Esophagus (tissue), 2 donors: ENCODE measurements at regions not wholly inside any gene's neighbourhood (a gene's known extent, or its start where the extent isn't known, plus 50 kb on each side); places are given as distances from the start of the nearest gene placed in this dataset.

Experiments used
- H3K27ac ChIP-seq, 2 donors: one replicate each; pipeline ENCODE4 v1.5.1; 2013; ENCODE audit warnings: low read depth in 2 of 2, mild to moderate bottlenecking in 2 of 2, inconsistent platforms in 1 of 2, low read length in 1 of 2, moderate library complexity in 1 of 2
- H3K27me3 ChIP-seq, 2 donors: one replicate each; pipeline ENCODE4 v1.6.1; 2013; ENCODE audit warnings: low read length in 2 of 2, control low read depth in 1 of 2, mild to moderate bottlenecking in 1 of 2; ENCODE audit not compliant: insufficient read depth in 2 of 2, control insufficient read depth in 1 of 2
- H3K36me3 ChIP-seq, 2 donors: one replicate each; pipeline ENCODE4 v1.6.1; 2013; ENCODE audit warnings: low read length in 1 of 2; ENCODE audit not compliant: control insufficient read depth in 2 of 2, insufficient read depth in 2 of 2
- H3K4me1 ChIP-seq, 2 donors: one replicate each; pipeline ENCODE4 v1.6.1; 2013; ENCODE audit warnings: low read length in 1 of 2; ENCODE audit not compliant: control insufficient read depth in 2 of 2, insufficient read depth in 2 of 2
- H3K4me3 ChIP-seq, 2 donors: one replicate each; pipeline ENCODE4 v1.5.1; 2013; ENCODE audit warnings: low read length in 2 of 2, mild to moderate bottlenecking in 2 of 2, low read depth in 1 of 2, moderate library complexity in 1 of 2
- H3K9me3 ChIP-seq, 2 donors: one replicate each; pipeline ENCODE4 v1.6.1; 2013; ENCODE audit warnings: mild to moderate bottlenecking in 2 of 2, low read depth in 1 of 2, low read length in 1 of 2, moderate library complexity in 1 of 2; ENCODE audit not compliant: control insufficient read depth in 2 of 2, insufficient read depth in 1 of 2
- WGBS, 2 donors: extraction: QIAGEN DNeasy Blood & Tissue Kit; methylation state at CpG; one replicate each; pipeline ENCODE4 v1.1.7; 2013; 5-methylcytosine and 5-hydroxymethylcytosine counted together
- donor health status: healthy with polysubstance abuse.
- donor health status: Bipolar disorder and iron deficiency.

DNA sequence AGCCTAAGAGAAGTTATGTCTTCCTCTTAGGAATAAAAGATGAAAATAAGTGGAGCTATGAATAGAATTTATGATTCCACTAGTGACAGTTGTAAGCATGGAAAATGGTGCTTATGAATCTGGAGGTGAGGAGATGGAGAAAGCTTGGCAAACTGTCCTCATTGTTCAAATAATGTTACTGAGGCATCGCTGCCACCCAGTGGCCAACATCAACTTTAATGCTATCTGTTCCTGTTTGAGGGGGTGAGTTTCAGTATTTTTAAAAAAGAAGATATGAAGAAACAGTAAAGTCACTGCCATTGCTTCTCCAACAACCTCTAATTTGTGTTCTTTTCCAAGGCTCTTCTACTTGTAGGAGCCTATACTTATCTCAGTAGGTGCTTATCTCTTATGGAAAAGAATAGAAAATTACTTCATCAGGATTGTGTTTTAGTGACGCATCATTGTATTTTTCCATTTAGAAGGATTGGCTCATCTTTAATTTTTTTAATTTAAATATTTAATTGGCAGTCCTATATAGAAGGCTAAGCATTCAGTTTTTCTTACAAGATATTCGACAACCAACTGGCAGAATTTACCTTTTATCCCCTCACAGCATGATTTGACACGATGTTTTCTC, 260.4 kb upstream of the P2RY1 start:
- Histone ChIP-seq H3K9me3 (no peaks in the 10 kb centered on the region), H3K4me1 (no peaks in the 10 kb centered on the region), H3K36me3 (no peaks in the 10 kb centered on the region), H3K27ac (no peak overlapping the region), H3K27me3 (no peaks in the 10 kb centered on the region), H3K4me3 (no peak overlapping the region)
- 63 to 71% methylated on average over 4 of the region's 4 CpGs for WGBS, 2 donors

DNA sequence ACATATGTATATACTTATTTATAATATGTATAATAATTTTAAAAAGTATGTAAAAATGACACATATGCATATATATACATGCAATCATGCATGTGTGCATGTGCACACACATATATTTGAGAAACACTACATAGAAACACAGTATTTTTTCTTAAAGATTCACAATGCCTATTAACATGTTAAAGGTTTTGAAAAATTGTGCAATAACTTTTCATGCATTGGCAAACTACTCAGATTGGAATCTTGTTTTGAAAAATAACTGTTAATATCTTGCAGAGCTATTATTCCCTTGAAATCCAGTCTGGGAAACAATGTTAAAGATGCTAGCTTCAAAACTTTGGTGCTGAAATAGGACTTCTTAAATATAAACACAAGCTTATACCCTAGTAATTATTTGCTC, 256.2 kb upstream of the P2RY1 start:
- Histone ChIP-seq H3K36me3 (no peaks in the 10 kb centered on the region), H3K27ac (no peak overlapping the region), H3K4me1 (no peaks in the 10 kb centered on the region), H3K4me3 (no peak overlapping the region), H3K27me3 (no peaks in the 10 kb centered on the region), H3K9me3 (no peaks in the 10 kb centered on the region)

DNA sequence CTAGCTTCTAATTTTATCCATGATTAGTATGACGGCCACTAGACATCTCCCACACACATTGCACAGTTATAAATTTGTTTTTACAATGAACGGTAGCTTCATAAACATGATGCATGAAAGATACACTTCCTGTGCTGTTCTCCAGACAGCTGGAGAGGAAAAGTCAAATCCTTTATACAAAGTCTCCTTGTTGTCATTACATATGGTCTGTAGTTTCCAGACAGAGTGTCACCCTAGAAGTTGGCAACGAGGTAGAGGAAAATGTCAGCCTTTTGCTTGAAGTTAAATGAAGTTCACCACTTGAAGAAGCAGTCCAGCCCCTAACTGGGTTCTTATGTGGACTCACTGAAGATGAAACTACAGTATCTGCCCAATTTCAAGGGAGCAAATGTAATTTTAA, 253.0 kb upstream of the P2RY1 start:
- Histone ChIP-seq H3K4me3 (no peak overlapping the region), H3K36me3 (no peaks in the 10 kb centered on the region), H3K27me3 (no peaks in the 10 kb centered on the region), H3K9me3 (no peaks in the 10 kb centered on the region), H3K27ac (no peak overlapping the region), H3K4me1 (no peaks in the 10 kb centered on the region)
- 61 to 71% methylated on average over 3 of the region's 3 CpGs for WGBS, 2 donors

DNA sequence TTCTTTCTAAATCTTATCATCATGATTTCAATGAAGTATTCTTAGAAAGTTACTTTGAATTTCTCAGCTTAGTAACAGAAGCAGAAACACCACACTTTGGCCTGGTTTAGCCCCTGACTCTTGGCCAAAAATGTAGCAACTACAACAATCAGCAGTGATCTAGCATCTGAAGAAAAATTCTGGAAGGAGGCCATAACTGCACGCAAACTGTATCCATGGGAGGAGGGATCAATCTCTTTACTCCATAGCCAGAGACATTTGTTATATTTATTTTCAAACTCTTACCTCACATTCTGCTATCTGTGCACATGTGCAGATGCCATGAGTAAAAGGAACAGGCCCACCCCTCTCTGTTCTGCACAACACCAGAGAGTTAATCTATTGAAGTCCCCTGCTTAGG, 251.0 kb upstream of the P2RY1 start:
- H3K4me3 ChIP-seq = no peak overlapping the region
- H3K27me3 ChIP-seq = no peaks in the 10 kb centered on the region
- H3K27ac ChIP-seq = no peak overlapping the region
- no peaks in the 10 kb centered on the region for H3K36me3 ChIP-seq
- H3K4me1 ChIP-seq = no peaks in the 10 kb centered on the region
- WGBS, 2 donors = 28 to 43% methylated on average over 1 of the region's 1 CpG
- no peaks in the 10 kb centered on the region for H3K9me3 ChIP-seq

DNA sequence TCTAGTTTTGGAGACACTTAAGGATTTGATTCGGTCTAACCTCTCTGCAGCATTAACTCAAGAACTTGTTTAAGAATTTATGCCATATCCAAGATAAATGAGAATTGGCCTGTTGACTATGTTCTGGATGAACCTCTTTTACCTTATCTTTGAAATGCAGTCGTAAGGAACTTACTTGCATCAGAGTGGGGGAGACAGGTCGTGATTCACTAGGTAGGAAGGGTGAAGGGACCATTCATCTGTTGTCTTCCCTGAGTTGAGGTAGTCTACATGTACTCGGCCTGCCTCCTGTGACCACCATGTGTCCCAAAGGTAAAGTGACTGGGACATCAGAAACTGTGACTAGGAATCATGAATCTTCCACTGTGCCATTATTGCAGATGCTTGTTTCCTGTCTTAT, 248.0 kb upstream of the P2RY1 start:
- H3K27me3 ChIP-seq = no peaks in the 10 kb centered on the region
- 87 to 90% methylated on average over 4 of the region's 4 CpGs for WGBS, 2 donors
- H3K27ac ChIP-seq = no peak overlapping the region
- no peaks in the 10 kb centered on the region for H3K9me3 ChIP-seq
- H3K4me3 ChIP-seq = no peak overlapping the region
- no peaks in the 10 kb centered on the region for H3K4me1 ChIP-seq
- H3K36me3 ChIP-seq = no peaks in the 10 kb centered on the region

DNA sequence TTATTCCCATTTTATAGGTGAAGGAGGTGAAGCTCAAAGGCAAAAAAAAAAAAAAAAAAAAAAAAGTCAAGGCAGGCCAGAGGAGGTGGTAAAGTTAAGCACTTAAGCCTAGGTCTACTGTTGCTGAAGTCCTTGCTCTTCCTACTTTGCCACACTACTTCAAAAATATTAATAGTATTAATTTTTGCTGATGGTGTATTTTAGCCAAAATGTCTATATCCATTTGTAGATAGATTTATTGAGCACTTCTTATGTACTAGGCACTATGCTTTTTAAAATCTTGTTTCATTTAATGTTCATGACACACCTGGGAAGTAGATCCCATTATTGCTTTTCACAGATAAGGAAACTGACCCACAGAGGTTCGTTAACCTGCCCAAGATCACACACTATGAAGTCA, 247.1 kb upstream of the P2RY1 start:
- Histone ChIP-seq H3K4me1 (no peaks in the 10 kb centered on the region), H3K27ac (no peak overlapping the region), H3K36me3 (no peaks in the 10 kb centered on the region), H3K4me3 (no peak overlapping the region), H3K27me3 (no peaks in the 10 kb centered on the region), H3K9me3 (no peaks in the 10 kb centered on the region)
- WGBS, 2 donors = 73 to 85% methylated on average over 1 of the region's 1 CpG

DNA sequence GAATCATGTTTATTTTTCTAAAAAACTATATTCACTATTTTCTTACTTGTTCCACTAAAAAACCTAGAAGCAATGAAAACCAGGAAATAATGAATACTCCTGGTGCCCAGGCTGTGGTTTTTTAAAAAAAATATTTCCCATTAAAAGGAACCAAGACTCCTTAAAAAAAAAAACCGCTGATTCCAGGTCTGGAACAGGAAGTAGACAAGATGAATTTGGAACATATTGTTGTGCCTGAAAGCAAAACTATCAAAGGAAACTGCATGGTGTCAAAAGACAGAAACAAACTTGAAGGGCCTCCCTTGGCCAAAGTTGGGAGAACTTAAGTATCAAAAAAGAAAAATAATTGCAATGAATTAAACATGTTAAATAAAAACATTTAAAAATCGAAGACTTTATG, 245.3 kb upstream of the P2RY1 start:
- Histone ChIP-seq H3K4me1 (no peaks in the 10 kb centered on the region), H3K27me3 (no peaks in the 10 kb centered on the region), H3K4me3 (no peak overlapping the region), H3K9me3 (no peaks in the 10 kb centered on the region), H3K36me3 (no peaks in the 10 kb centered on the region), H3K27ac (no peak overlapping the region)
- 50 to 53% methylated on average over 2 of the region's 2 CpGs for WGBS, 2 donors

DNA sequence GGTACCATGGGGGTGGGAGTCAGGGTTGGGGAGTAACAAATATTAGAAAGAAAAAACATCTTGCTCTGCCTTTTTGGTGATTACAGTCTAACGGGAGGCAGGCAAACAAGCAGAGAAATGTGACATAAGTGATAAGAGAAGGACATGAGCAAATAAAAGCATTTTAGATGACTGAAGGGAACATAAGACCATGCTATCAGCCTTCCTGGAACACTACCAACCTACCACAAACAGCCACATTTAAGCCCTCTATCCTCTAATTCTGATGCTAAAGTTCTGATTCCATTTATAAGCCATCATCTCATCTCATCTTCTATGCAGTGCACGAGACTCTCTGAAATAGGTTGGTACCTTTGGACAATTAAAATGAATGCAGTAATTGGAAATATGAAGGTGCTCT, 243.4 kb upstream of the P2RY1 start:
- Histone ChIP-seq H3K4me1 (no peaks in the 10 kb centered on the region), H3K27me3 (no peaks in the 10 kb centered on the region), H3K36me3 (no peaks in the 10 kb centered on the region), H3K9me3 (no peaks in the 10 kb centered on the region), H3K27ac (no peak overlapping the region), H3K4me3 (no peak overlapping the region)
- WGBS, 2 donors = 72 to 87% methylated on average over 2 of the region's 2 CpGs

DNA sequence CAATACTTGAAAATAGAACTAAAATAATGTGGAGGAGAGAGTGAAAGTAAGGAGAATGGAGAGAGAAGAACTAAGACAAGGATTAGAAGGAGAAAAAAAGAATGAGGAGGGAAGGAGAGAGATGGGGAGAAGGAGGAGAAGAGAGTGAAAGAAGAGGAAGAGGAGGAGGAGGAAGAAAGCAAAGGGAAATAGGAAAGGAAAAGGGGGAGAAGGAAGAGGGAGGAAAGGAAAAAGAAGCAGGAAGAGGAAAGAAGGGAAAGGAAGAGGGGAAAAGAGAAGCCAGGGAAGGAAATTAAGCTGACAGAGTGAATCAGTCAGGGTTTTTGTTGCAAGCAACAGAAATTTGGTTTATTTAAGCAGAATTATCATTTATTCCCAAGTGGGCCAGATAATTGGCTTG, 241.7 kb upstream of the P2RY1 start:
- Histone ChIP-seq H3K4me3 (no peak overlapping the region), H3K4me1 (no peaks in the 10 kb centered on the region), H3K27me3 (no peaks in the 10 kb centered on the region), H3K9me3 (no peaks in the 10 kb centered on the region), H3K36me3 (no peaks in the 10 kb centered on the region), H3K27ac (no peak overlapping the region)

DNA sequence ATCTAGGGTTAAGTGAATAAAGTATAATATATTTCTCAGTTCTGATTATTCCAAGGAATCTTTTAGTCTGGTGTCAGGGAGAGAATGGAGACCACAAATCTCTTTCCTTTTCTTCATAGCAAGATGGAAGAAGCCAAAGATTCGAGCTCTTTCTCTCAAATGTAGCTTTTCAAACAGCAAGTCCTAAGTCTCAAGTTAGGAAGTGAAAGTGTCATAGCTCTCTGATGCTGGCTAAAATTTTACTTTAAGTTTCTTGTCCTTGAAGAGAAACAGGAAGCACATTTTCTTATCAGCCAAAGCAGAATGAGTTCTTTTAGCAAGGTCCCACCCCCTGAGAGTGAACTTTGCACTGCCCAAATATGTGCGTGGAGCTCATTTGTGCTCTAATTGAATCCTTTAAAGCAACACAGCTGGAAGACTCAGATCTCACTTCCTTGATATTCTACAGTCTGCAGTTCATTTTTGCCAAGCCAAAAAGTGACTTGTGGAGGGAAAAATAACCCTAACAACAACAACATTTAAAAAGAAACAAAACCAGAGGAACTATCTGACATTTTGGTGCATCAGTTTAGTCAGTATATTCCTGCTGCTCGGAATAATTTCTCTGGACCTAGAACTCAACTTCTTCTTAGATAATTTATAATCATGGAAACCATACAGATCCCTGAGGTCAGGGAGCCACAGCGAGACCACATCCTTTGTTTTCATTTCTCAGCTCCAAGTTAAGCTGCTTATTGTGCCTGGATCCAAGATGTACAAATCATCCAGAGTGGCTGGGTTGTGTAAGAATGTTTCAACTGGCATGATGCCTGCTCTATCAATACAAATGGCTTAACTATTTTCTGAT, 238.7 kb upstream of the P2RY1 start:
- Histone ChIP-seq H3K36me3 (no peaks in the 10 kb centered on the region), H3K27me3 (no peaks in the 10 kb centered on the region), H3K4me1 (no peaks in the 10 kb centered on the region), H3K27ac (no peak overlapping the region), H3K4me3 (no peak overlapping the region), H3K9me3 (no peaks in the 10 kb centered on the region)
- WGBS, 2 donors = 20 to 25% methylated on average over 4 of the region's 4 CpGs
